A673 (cell line): ENCODE measurements at regions not wholly inside any gene's neighbourhood (a gene's known extent, or its start where the extent isn't known, plus 50 kb on each side); places are given as distances from the start of the nearest gene placed in this dataset.

ENCODE experiments used
- EZH2 ChIP-seq: fragments of 200-600 bp; sonication (generic); IDR thresholded peaks from 2 replicates; pipeline ENCODE4 v1.6.1; 2017; ENCODE audit warnings: borderline replicate concordance, low read depth, mild to moderate bottlenecking, mixed read lengths, antibody characterized with exemption, low read length; ENCODE audit not compliant: poor library complexity, severe bottlenecking
- TF ChIP-seq, protein P1 (sequence below): fragments of 300-800, 200-600 bp; sonication (generic); conservative IDR thresholded peaks from 2 replicates; pipeline ENCODE4 v1.5.1; 2017; ENCODE audit warnings: low read depth, mild to moderate bottlenecking, antibody characterized with exemption, low read length, moderate library complexity, mixed read lengths

GRCh38 chr2:205937211-205937610 lies 148.8 kb downstream of the INO80D start:
- TF ChIP-seq, protein P1, sequence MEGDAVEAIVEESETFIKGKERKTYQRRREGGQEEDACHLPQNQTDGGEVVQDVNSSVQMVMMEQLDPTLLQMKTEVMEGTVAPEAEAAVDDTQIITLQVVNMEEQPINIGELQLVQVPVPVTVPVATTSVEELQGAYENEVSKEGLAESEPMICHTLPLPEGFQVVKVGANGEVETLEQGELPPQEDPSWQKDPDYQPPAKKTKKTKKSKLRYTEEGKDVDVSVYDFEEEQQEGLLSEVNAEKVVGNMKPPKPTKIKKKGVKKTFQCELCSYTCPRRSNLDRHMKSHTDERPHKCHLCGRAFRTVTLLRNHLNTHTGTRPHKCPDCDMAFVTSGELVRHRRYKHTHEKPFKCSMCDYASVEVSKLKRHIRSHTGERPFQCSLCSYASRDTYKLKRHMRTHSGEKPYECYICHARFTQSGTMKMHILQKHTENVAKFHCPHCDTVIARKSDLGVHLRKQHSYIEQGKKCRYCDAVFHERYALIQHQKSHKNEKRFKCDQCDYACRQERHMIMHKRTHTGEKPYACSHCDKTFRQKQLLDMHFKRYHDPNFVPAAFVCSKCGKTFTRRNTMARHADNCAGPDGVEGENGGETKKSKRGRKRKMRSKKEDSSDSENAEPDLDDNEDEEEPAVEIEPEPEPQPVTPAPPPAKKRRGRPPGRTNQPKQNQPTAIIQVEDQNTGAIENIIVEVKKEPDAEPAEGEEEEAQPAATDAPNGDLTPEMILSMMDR: no peak
- TF ChIP-seq EZH2: no peak
